H1 (cell line): ENCODE measurements at regions not wholly inside any gene's neighbourhood (a gene's known extent, or its start where the extent isn't known, plus 50 kb on each side); places are given as distances from the start of the nearest gene placed in this dataset.

Experiments used
- EGR1 ChIP-seq: IDR thresholded peaks from 2 replicates; pipeline ENCODE4 v1.6.1; 2011; ENCODE audit warnings: low read depth, low read length, borderline replicate concordance
- HDAC6 ChIP-seq: IDR thresholded peaks from one replicate; pipeline ENCODE4 v1.7.1; 2012; ENCODE audit warnings: low read depth, mild to moderate bottlenecking, inconsistent platforms, low read length, moderate library complexity
- PHF8 ChIP-seq: fragments of 200-600 bp; sonication (generic); conservative IDR thresholded peaks from 2 replicates; pipeline ENCODE4 v1.7.1; 2012; ENCODE audit warnings: low read depth, mild to moderate bottlenecking, inconsistent platforms, low read length, moderate library complexity
- POLR2AphosphoS5 ChIP-seq: IDR thresholded peaks from 2 replicates; pipeline ENCODE4 v1.6.1; 2011; ENCODE audit warnings: low read depth, low read length
- RXRA ChIP-seq: IDR thresholded peaks from 2 replicates; pipeline ENCODE4 v1.6.1; 2011; ENCODE audit warnings: low read depth, mild to moderate bottlenecking, low read length, moderate library complexity; ENCODE audit not compliant: insufficient read depth
- SIN3A ChIP-seq, 2 experiments: IDR thresholded peaks in 1 of 2; conservative IDR thresholded peaks in 1 of 2; 2 replicates each; pipeline ENCODE4 v1.6.1; 2011 to 2012; ENCODE audit warnings: low read length in 2 of 2, improper control_type of control experiment in 1 of 2, low read depth in 1 of 2, mild to moderate bottlenecking in 1 of 2
- SIX5 ChIP-seq: IDR thresholded peaks from 2 replicates; pipeline ENCODE4 v1.6.1; 2011; ENCODE audit warnings: mild to moderate bottlenecking, low read depth, low read length
- SP1 ChIP-seq: IDR thresholded peaks from 2 replicates; pipeline ENCODE4 v1.6.1; 2011; ENCODE audit warnings: low read depth, low read length
- TAF7 ChIP-seq: optimal IDR thresholded peaks from 2 replicates; pipeline ENCODE3; 2011; ENCODE audit warnings: low read depth, mild to moderate bottlenecking, inconsistent platforms, low read length, moderate library complexity, borderline replicate concordance
- ZNF274 ChIP-seq: IDR thresholded peaks from 2 replicates; pipeline ENCODE4 v1.7.0; 2012; ENCODE audit warnings: low read length, borderline replicate concordance; ENCODE audit errors: extremely low read depth
- TF ChIP-seq, protein P1 (sequence below): fragments of 300-600 bp; sonication (generic); IDR thresholded peaks from 2 replicates; pipeline ENCODE4 v1.7.1; 2012; ENCODE audit warnings: low read length, moderate library complexity, mild to moderate bottlenecking, inconsistent platforms; ENCODE audit not compliant: insufficient replicate concordance

DNA sequence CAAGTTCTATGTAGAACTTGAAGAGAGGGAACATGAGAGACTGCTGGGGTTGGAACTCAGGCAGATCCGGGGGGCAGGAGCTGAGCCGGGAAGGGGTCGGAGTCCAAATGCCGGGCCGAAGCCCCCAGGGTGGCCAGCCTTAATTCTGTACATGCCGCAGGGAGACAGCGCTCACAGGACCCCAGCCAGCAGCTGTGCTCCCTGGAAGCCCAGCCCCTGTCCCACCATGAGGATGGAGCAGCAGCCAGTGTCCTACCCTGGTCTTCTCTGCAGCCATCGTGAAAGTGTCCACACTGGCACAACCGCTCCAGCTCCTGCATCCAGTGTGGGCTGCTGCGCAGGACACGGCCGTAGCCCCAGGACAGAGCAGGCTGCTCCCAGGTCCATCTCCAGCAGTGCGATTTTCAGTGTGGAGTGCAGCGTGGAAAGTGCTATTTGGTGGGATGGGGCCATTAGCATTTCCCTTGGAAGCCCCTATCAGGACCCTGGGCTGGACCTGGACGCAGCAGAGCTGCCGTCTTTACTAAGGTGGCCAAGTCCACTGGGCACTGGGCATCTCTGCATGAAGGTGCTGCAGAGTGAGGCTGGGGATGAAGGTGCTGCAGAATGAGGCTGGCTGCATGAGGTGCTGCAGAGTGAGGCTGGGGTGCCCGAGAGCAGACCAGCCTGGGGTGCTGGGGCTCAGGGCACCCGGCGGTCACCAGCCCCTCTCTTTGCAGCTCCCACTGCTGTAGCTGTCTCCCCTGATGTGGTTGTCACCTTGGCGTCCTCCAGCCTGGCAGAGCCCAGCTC, 737.4 kb downstream of the BRD1 start (continued):
- TF ChIP-seq, protein P1, sequence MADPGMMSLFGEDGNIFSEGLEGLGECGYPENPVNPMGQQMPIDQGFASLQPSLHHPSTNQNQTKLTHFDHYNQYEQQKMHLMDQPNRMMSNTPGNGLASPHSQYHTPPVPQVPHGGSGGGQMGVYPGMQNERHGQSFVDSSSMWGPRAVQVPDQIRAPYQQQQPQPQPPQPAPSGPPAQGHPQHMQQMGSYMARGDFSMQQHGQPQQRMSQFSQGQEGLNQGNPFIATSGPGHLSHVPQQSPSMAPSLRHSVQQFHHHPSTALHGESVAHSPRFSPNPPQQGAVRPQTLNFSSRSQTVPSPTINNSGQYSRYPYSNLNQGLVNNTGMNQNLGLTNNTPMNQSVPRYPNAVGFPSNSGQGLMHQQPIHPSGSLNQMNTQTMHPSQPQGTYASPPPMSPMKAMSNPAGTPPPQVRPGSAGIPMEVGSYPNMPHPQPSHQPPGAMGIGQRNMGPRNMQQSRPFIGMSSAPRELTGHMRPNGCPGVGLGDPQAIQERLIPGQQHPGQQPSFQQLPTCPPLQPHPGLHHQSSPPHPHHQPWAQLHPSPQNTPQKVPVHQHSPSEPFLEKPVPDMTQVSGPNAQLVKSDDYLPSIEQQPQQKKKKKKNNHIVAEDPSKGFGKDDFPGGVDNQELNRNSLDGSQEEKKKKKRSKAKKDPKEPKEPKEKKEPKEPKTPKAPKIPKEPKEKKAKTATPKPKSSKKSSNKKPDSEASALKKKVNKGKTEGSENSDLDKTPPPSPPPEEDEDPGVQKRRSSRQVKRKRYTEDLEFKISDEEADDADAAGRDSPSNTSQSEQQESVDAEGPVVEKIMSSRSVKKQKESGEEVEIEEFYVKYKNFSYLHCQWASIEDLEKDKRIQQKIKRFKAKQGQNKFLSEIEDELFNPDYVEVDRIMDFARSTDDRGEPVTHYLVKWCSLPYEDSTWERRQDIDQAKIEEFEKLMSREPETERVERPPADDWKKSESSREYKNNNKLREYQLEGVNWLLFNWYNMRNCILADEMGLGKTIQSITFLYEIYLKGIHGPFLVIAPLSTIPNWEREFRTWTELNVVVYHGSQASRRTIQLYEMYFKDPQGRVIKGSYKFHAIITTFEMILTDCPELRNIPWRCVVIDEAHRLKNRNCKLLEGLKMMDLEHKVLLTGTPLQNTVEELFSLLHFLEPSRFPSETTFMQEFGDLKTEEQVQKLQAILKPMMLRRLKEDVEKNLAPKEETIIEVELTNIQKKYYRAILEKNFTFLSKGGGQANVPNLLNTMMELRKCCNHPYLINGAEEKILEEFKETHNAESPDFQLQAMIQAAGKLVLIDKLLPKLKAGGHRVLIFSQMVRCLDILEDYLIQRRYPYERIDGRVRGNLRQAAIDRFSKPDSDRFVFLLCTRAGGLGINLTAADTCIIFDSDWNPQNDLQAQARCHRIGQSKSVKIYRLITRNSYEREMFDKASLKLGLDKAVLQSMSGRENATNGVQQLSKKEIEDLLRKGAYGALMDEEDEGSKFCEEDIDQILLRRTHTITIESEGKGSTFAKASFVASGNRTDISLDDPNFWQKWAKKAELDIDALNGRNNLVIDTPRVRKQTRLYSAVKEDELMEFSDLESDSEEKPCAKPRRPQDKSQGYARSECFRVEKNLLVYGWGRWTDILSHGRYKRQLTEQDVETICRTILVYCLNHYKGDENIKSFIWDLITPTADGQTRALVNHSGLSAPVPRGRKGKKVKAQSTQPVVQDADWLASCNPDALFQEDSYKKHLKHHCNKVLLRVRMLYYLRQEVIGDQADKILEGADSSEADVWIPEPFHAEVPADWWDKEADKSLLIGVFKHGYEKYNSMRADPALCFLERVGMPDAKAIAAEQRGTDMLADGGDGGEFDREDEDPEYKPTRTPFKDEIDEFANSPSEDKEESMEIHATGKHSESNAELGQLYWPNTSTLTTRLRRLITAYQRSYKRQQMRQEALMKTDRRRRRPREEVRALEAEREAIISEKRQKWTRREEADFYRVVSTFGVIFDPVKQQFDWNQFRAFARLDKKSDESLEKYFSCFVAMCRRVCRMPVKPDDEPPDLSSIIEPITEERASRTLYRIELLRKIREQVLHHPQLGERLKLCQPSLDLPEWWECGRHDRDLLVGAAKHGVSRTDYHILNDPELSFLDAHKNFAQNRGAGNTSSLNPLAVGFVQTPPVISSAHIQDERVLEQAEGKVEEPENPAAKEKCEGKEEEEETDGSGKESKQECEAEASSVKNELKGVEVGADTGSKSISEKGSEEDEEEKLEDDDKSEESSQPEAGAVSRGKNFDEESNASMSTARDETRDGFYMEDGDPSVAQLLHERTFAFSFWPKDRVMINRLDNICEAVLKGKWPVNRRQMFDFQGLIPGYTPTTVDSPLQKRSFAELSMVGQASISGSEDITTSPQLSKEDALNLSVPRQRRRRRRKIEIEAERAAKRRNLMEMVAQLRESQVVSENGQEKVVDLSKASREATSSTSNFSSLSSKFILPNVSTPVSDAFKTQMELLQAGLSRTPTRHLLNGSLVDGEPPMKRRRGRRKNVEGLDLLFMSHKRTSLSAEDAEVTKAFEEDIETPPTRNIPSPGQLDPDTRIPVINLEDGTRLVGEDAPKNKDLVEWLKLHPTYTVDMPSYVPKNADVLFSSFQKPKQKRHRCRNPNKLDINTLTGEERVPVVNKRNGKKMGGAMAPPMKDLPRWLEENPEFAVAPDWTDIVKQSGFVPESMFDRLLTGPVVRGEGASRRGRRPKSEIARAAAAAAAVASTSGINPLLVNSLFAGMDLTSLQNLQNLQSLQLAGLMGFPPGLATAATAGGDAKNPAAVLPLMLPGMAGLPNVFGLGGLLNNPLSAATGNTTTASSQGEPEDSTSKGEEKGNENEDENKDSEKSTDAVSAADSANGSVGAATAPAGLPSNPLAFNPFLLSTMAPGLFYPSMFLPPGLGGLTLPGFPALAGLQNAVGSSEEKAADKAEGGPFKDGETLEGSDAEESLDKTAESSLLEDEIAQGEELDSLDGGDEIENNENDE, result no peak
- TF ChIP-seq SIN3A (conservative IDR thresholded peaks at IDR 0.05 in 1 of 2, IDR thresholded peaks at IDR 0.05 in 1 of 2; ENCODE audit: low read depth in 1 of 2, low read length in 2 of 2), result no peak
- TF ChIP-seq TAF7, result no peak
- TF ChIP-seq HDAC6, result no peak
- TF ChIP-seq SIX5, result no peak
- no peak for TF ChIP-seq PHF8
- TF ChIP-seq POLR2AphosphoS5, result no peak
- no peak for TF ChIP-seq ZNF274
- TF ChIP-seq SP1, result no peak
- TF ChIP-seq EGR1, result no peak
- TF ChIP-seq RXRA, result no peak
